ENCODE measurements at regions not wholly inside any gene's neighbourhood (a gene's known extent, or its start where the extent isn't known, plus 50 kb on each side); places are given as distances from the start of the nearest gene placed in this dataset.
"Not testable (repeated sequence)": the region's sequence is repeated elsewhere in the genome, so short reads cannot be mapped to it uniquely, and the experiment has no call there.

- H3K9me3 ChIP-seq: no peaks in the 10 kb centered on the region
- no peak overlapping the region for H3K4me3 ChIP-seq
- H3K4me1 ChIP-seq: no peaks in the 10 kb centered on the region
- TF ChIP-seq POLR2A (IDR thresholded peaks at IDR 0.05) (no peak), CTCF (IDR thresholded peaks at IDR 0.05) (no peak), POLR2AphosphoS5 (IDR thresholded peaks at IDR 0.05; ENCODE audit: insufficient read depth in 1 of 2, low read depth in 1 of 2) (no peak)
- H3K36me3 ChIP-seq: no peaks in the 10 kb centered on the region
- no peak for DNase-seq (ENCODE audit: extremely low spot score in 2 of 2)
- intact Hi-C loops (cut with DNase I): no loop called here
- no peaks in the 10 kb centered on the region for H3K27me3 ChIP-seq
- H3K27ac ChIP-seq: no peak overlapping the region
Observed at GRCh38 chr17:71098071-71098470, 928.7 kb downstream of the KCNJ2 start.

- no peaks in the 10 kb centered on the region for H3K36me3 ChIP-seq
- TF ChIP-seq POLR2A (IDR thresholded peaks at IDR 0.05): no peak
- no peak for TF ChIP-seq CTCF (IDR thresholded peaks at IDR 0.05)
- TF ChIP-seq POLR2AphosphoS5 (IDR thresholded peaks at IDR 0.05; ENCODE audit: insufficient read depth in 1 of 2, low read depth in 1 of 2): no peak
- no peak for DNase-seq (ENCODE audit: extremely low spot score in 2 of 2)
- no peak overlapping the region for H3K4me3 ChIP-seq
- no peak overlapping the region for H3K27ac ChIP-seq
- intact Hi-C loops (cut with DNase I): no loop called here
- H3K27me3 ChIP-seq: no peaks in the 10 kb centered on the region
- H3K9me3 ChIP-seq: no peaks in the 10 kb centered on the region
- no peaks in the 10 kb centered on the region for H3K4me1 ChIP-seq
Observed at GRCh38 chr17:71099003-71099714, 929.8 kb downstream of the KCNJ2 start.

GRCh38 chr17:71102777-71103176 is 933.4 kb downstream of the KCNJ2 start:
- H3K4me3 ChIP-seq: no peak overlapping the region
- H3K36me3 ChIP-seq: no peaks in the 10 kb centered on the region
- no peaks in the 10 kb centered on the region for H3K4me1 ChIP-seq
- H3K27ac ChIP-seq: no peak overlapping the region
- intact Hi-C loops (cut with DNase I): no loop called here
- no peaks in the 10 kb centered on the region for H3K9me3 ChIP-seq
- no peak for TF ChIP-seq CTCF (IDR thresholded peaks at IDR 0.05)
- TF ChIP-seq POLR2AphosphoS5 (IDR thresholded peaks at IDR 0.05; ENCODE audit: insufficient read depth in 1 of 2, low read depth in 1 of 2): no peak
- TF ChIP-seq POLR2A (IDR thresholded peaks at IDR 0.05): no peak
- H3K27me3 ChIP-seq: no peaks in the 10 kb centered on the region
- no peak for DNase-seq (ENCODE audit: extremely low spot score in 2 of 2)

- Histone ChIP-seq H3K27ac (no peak overlapping the region), H3K9me3 (no peaks in the 10 kb centered on the region), H3K4me3 (no peak overlapping the region), H3K27me3 (no peaks in the 10 kb centered on the region), H3K36me3 (no peaks in the 10 kb centered on the region), H3K4me1 (no peaks in the 10 kb centered on the region)
- DNase-seq (ENCODE audit: extremely low spot score in 2 of 2): no peak
- TF ChIP-seq POLR2A (IDR thresholded peaks at IDR 0.05) (no peak), CTCF (IDR thresholded peaks at IDR 0.05) (no peak), POLR2AphosphoS5 (IDR thresholded peaks at IDR 0.05; ENCODE audit: insufficient read depth in 1 of 2, low read depth in 1 of 2) (no peak)
- intact Hi-C loops (cut with DNase I): no loop called here
Observed at GRCh38 chr17:71104225-71104624, 934.9 kb downstream of the KCNJ2 start.

GRCh38 chr17:71106056-71106455 is 936.7 kb downstream of the KCNJ2 start:
- H3K27me3 ChIP-seq; H3K4me3 ChIP-seq; H3K36me3 ChIP-seq; intact Hi-C loops (cut with DNase I); H3K9me3 ChIP-seq; H3K4me1 ChIP-seq; H3K27ac ChIP-seq; DNase-seq (ENCODE audit: extremely low spot score in 2 of 2): not testable (repeated sequence)

Measured in vagina (tissue), 2 donors.